ENCODE measurements at regions not wholly inside any gene's neighbourhood (a gene's known extent, or its start where the extent isn't known, plus 50 kb on each side); places are given as distances from the start of the nearest gene placed in this dataset.

- no peak for TF ChIP-seq POLR2A (IDR thresholded peaks at IDR 0.05; ENCODE audit: control extremely low read depth in 1 of 2, low read depth in 2 of 2, low read length in 2 of 2)
- no peak for TF ChIP-seq RAD21 (IDR thresholded peaks at IDR 0.05 in 1 of 2, conservative IDR thresholded peaks at IDR 0.05 in 1 of 2; ENCODE audit: low read depth in 2 of 2, low read length in 2 of 2)
- no peak for TF ChIP-seq CHD1 (IDR thresholded peaks at IDR 0.05; ENCODE audit: low read depth, low read length)
- TF ChIP-seq CEBPB (IDR thresholded peaks at IDR 0.05; ENCODE audit: low read depth, low read length): no peak
- TF ChIP-seq TAF1 (IDR thresholded peaks at IDR 0.05; ENCODE audit: low read depth, low read length): no peak
- TF ChIP-seq, protein P1, sequence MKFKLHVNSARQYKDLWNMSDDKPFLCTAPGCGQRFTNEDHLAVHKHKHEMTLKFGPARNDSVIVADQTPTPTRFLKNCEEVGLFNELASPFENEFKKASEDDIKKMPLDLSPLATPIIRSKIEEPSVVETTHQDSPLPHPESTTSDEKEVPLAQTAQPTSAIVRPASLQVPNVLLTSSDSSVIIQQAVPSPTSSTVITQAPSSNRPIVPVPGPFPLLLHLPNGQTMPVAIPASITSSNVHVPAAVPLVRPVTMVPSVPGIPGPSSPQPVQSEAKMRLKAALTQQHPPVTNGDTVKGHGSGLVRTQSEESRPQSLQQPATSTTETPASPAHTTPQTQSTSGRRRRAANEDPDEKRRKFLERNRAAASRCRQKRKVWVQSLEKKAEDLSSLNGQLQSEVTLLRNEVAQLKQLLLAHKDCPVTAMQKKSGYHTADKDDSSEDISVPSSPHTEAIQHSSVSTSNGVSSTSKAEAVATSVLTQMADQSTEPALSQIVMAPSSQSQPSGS (IDR thresholded peaks at IDR 0.05; ENCODE audit: low read length): no peak
- no peak for TF ChIP-seq CTCF (IDR thresholded peaks at IDR 0.05; ENCODE audit: control extremely low read depth in 1 of 3, insufficient read depth in 1 of 3, low read depth in 1 of 3, low read length in 3 of 3)
- TF ChIP-seq TCF12 (IDR thresholded peaks at IDR 0.05; ENCODE audit: low read depth, low read length): no peak
Observed at GRCh38 chr2:14815201-14815600, 182.7 kb downstream of the LRATD1 start.
